ENCODE measurements at regions not wholly inside any gene's neighbourhood (a gene's known extent, or its start where the extent isn't known, plus 50 kb on each side); places are given as distances from the start of the nearest gene placed in this dataset.
"Not testable (repeated sequence)": the region's sequence is repeated elsewhere in the genome, so short reads cannot be mapped to it uniquely, and the experiment has no call there.

- no peak for DNase-seq
These were observed 1646.0 kb downstream of the PCDH9 start for GRCh38 chr13:65584126-65584525.

- no peak for DNase-seq
These were observed 1648.0 kb downstream of the PCDH9 start for GRCh38 chr13:65582160-65582559.

- not testable (repeated sequence) for DNase-seq
These were observed 1665.6 kb downstream of the PCDH9 start for GRCh38 chr13:65564561-65564960.

- DNase-seq, result no peak
These were observed 1667.8 kb downstream of the PCDH9 start for GRCh38 chr13:65562305-65562704.

GRCh38 chr13:65560936-65561335 lies 1669.2 kb downstream of the PCDH9 start:
- no peak for DNase-seq

GRCh38 chr13:65555962-65556361 lies 1674.2 kb downstream of the PCDH9 start:
- DNase-seq, result peak; percentile 66

GRCh38 chr13:65553096-65553727 lies 1676.9 kb downstream of the PCDH9 start:
- no peak for DNase-seq

GRCh38 chr13:65551208-65551607 lies 1678.9 kb downstream of the PCDH9 start:
- no peak for DNase-seq

- DNase-seq, result no peak
These were observed 1690.0 kb downstream of the PCDH9 start for GRCh38 chr13:65540175-65540574.

- DNase-seq, result no peak
These were observed 1694.8 kb downstream of the PCDH9 start for GRCh38 chr13:65535370-65535769.

- no peak for DNase-seq
These were observed 1697.9 kb downstream of the PCDH9 start for GRCh38 chr13:65532231-65532630.

- no peak for DNase-seq
These were observed 1699.4 kb downstream of the PCDH9 start for GRCh38 chr13:65530688-65531087.

- no peak for DNase-seq
These were observed 1700.6 kb downstream of the PCDH9 start for GRCh38 chr13:65529541-65529940.

- DNase-seq, result no peak
These were observed 1721.4 kb downstream of the PCDH9 start for GRCh38 chr13:65508745-65509144.

- no peak for DNase-seq
These were observed 1721.8 kb downstream of the PCDH9 start for GRCh38 chr13:65508338-65508737.

GRCh38 chr13:65505941-65506340 lies 1724.2 kb downstream of the PCDH9 start:
- no peak for DNase-seq

GRCh38 chr13:65504213-65504612 lies 1725.9 kb downstream of the PCDH9 start:
- no peak for DNase-seq

GRCh38 chr13:65500481-65500880 lies 1729.7 kb downstream of the PCDH9 start:
- no peak for DNase-seq

- no peak for DNase-seq
These were observed 1730.9 kb downstream of the PCDH9 start for GRCh38 chr13:65499256-65499655.

- DNase-seq, result no peak
These were observed 1732.9 kb downstream of the PCDH9 start for GRCh38 chr13:65497265-65497664.

- DNase-seq, result not testable (repeated sequence)
These were observed 1739.4 kb downstream of the PCDH9 start for GRCh38 chr13:65490725-65491124.

- no peak for DNase-seq
These were observed 1741.5 kb downstream of the PCDH9 start for GRCh38 chr13:65488606-65489005.

GRCh38 chr13:65479692-65480091 lies 1750.4 kb downstream of the PCDH9 start:
- no peak for DNase-seq

- no peak for DNase-seq
These were observed 1756.9 kb downstream of the PCDH9 start for GRCh38 chr13:65473196-65473595.

GRCh38 chr13:65472336-65472735 lies 1757.8 kb downstream of the PCDH9 start:
- no peak for DNase-seq

All from NCI-H1436 (cell line).